PFSK-1 (cell line): ENCODE measurements at regions not wholly inside any gene's neighbourhood (a gene's known extent, or its start where the extent isn't known, plus 50 kb on each side); places are given as distances from the start of the nearest gene placed in this dataset.

Experiments used
- POLR2AphosphoS5 ChIP-seq: IDR thresholded peaks from 2 replicates; pipeline ENCODE4 v1.6.1; 2012; ENCODE audit warnings: low read depth, mild to moderate bottlenecking, control low read depth, low read length, moderate library complexity
- REST ChIP-seq, 2 experiments: IDR thresholded peaks; 2 replicates each; pipeline versions ENCODE4 v1.6.1 to v1.8.0; 2011 to 2012; ENCODE audit warnings: low read depth in 2 of 2, low read length in 2 of 2, control low read depth in 1 of 2, inconsistent platforms in 1 of 2, mild to moderate bottlenecking in 1 of 2, moderate library complexity in 1 of 2; ENCODE audit not compliant: insufficient read depth in 1 of 2
- SIN3A ChIP-seq: IDR thresholded peaks from 2 replicates; pipeline ENCODE4 v1.6.1; 2012; ENCODE audit warnings: mild to moderate bottlenecking, low read length, moderate library complexity, borderline replicate concordance; ENCODE audit not compliant: insufficient read depth

GRCh38 chr10:90111671-90112070, 410.3 kb downstream of the KIF20B start:
- TF ChIP-seq POLR2AphosphoS5 (no peak), SIN3A (no peak), REST (IDR thresholded peaks at IDR 0.05; ENCODE audit: insufficient read depth in 1 of 2, low read depth in 2 of 2, low read length in 2 of 2) (no peak)
